ENCODE measurements at regions not wholly inside any gene's neighbourhood (a gene's known extent, or its start where the extent isn't known, plus 50 kb on each side); places are given as distances from the start of the nearest gene placed in this dataset.

GRCh38 chrX:125170459-125170858 is 149.2 kb upstream of the TEX13C start:
- TF ChIP-seq CTCF (conservative IDR thresholded peaks at IDR 0.05 in 1 of 2, IDR thresholded peaks at IDR 0.05 in 1 of 2; ENCODE audit: extremely low read depth in 1 of 2, insufficient read depth in 1 of 2, low read depth in 1 of 2, low read length in 2 of 2) (no peak), EZH2 (IDR thresholded peaks at IDR 0.05; ENCODE audit: borderline replicate concordance, low read length) (no peak)

Data from mammary epithelial cell (primary cell).